ENCODE measurements at regions not wholly inside any gene's neighbourhood (a gene's known extent, or its start where the extent isn't known, plus 50 kb on each side); places are given as distances from the start of the nearest gene placed in this dataset.

- TF ChIP-seq POLR2A (IDR thresholded peaks at IDR 0.05; ENCODE audit: low read length) (no peak), GATA1 (IDR thresholded peaks at IDR 0.05; ENCODE audit: low read depth, low read length) (no peak)
Measured at GRCh38 chr12:25783566-25783965, 174.9 kb upstream of the RASSF8 start.

Measured in erythroblast (primary cell).